Endodermal cell (in vitro differentiated cells): ENCODE measurements at regions not wholly inside any gene's neighbourhood (a gene's known extent, or its start where the extent isn't known, plus 50 kb on each side); places are given as distances from the start of the nearest gene placed in this dataset.
"Not testable (repeated sequence)": the region's sequence is repeated elsewhere in the genome, so short reads cannot be mapped to it uniquely, and the experiment has no call there.

Source experiments
- DNase-seq: peaks from one replicate; pipeline ENCODE4 v3.0.0-alpha.2; 2017
- H3K27ac ChIP-seq: 2 replicates; pipeline ENCODE4 v1.5.1; 2013; ENCODE audit warnings: mild to moderate bottlenecking, low read depth, low read length, moderate library complexity
- H3K27me3 ChIP-seq: 2 replicates; pipeline ENCODE4 v1.6.1; 2013; ENCODE audit warnings: mild to moderate bottlenecking, low read length, moderate library complexity; ENCODE audit not compliant: insufficient read depth, control insufficient read depth, poor library complexity, severe bottlenecking
- H3K36me3 ChIP-seq: 2 replicates; pipeline ENCODE4 v1.7.0; 2013; ENCODE audit warnings: mild to moderate bottlenecking, low read length, moderate library complexity; ENCODE audit not compliant: control insufficient read depth, insufficient read depth
- H3K4me1 ChIP-seq: one replicate; pipeline ENCODE4 v1.7.0; 2013; ENCODE audit warnings: low read length; ENCODE audit not compliant: control insufficient read depth, insufficient read depth
- H3K4me3 ChIP-seq: 2 replicates; pipeline ENCODE4 v1.5.1; 2013; ENCODE audit warnings: mild to moderate bottlenecking, low read length, moderate library complexity
- H3K9ac ChIP-seq: 2 replicates; pipeline ENCODE4 v1.6.1; 2013; ENCODE audit warnings: mild to moderate bottlenecking, low read length, moderate library complexity; ENCODE audit not compliant: poor library complexity, severe bottlenecking; ENCODE audit errors: extremely low read depth
- H3K9me3 ChIP-seq: 2 replicates; pipeline ENCODE4 v1.6.1; 2013; ENCODE audit warnings: mild to moderate bottlenecking, low read length, moderate library complexity; ENCODE audit not compliant: control insufficient read depth
- H3K27ac Mint-ChIP-seq: 2 replicates; pipeline ENCODE4 v1.8.0; 2020; ENCODE audit warnings: mixed read lengths
- H3K27me3 Mint-ChIP-seq: 2 replicates; pipeline ENCODE4 v1.8.0; 2021; ENCODE audit warnings: mild to moderate bottlenecking, mixed read lengths; ENCODE audit not compliant: insufficient read depth
- H3K36me3 Mint-ChIP-seq: 2 replicates; pipeline ENCODE4 v1.8.0; 2020; ENCODE audit warnings: low read depth, mixed read lengths
- H3K4me1 Mint-ChIP-seq: 2 replicates; pipeline ENCODE4 v1.8.0; 2020; ENCODE audit warnings: mixed read lengths
- H3K4me3 Mint-ChIP-seq: 2 replicates; pipeline ENCODE4 v1.8.0; 2020; ENCODE audit warnings: mild to moderate bottlenecking, moderate library complexity, mixed read lengths
- H3K9me3 Mint-ChIP-seq: 2 replicates; pipeline ENCODE4 v1.8.0; 2020; ENCODE audit warnings: mild to moderate bottlenecking, mixed read lengths
- CTCF ChIP-seq: fragments of 200-600 bp; sonication (generic); conservative IDR thresholded peaks from 2 replicates; pipeline ENCODE4 v1.5.0; 2021; ENCODE audit warnings: antibody characterized with exemption, mild to moderate bottlenecking
- WGBS, 2 experiments: methylation state at CpG; one replicate each; pipeline versions ENCODE4 v1.1.5 to v1.1.7; 2013; ENCODE audit warnings: missing lambda C conversion rate in 2 of 2, mixed read lengths in 1 of 2; ENCODE audit not compliant: insufficient coverage in 1 of 2, insufficient read length in 1 of 2; 5-methylcytosine and 5-hydroxymethylcytosine counted together

GRCh38 chr15:96199111-96199510 is 131.4 kb upstream of the NR2F2 start:
- no peak for TF ChIP-seq CTCF
- Histone ChIP-seq H3K4me1 (no peaks in the 10 kb centered on the region), H3K27me3 (no peaks in the 10 kb centered on the region), H3K27ac (no peak overlapping the region), H3K9me3 (peaks cover 7% of the 10 kb centered on the region), H3K9ac (no peak overlapping the region), H3K4me3 (no peak overlapping the region), H3K36me3 (no peaks in the 10 kb centered on the region)
- Mint-ChIP-seq H3K27me3 (no peaks in the 10 kb centered on the region), H3K9me3 (no peaks in the 10 kb centered on the region), H3K4me3 (no peak overlapping the region), H3K4me1 (peaks cover 5% of the 10 kb centered on the region), H3K36me3 (no peaks in the 10 kb centered on the region), H3K27ac (no peak overlapping the region)
- DNase-seq: no peak

GRCh38 chr15:96200357-96200967 is 130.0 kb upstream of the NR2F2 start:
- no peaks in the 10 kb centered on the region for H3K4me1 ChIP-seq
- 92 to 96% methylated on average over 7 to 8 of the region's 9 CpGs for WGBS, 2 experiments
- H3K27me3 ChIP-seq: no peaks in the 10 kb centered on the region
- H3K27ac ChIP-seq: no peak overlapping the region
- H3K4me3 ChIP-seq: no peak overlapping the region
- no peaks in the 10 kb centered on the region for H3K36me3 ChIP-seq
- H3K27ac Mint-ChIP-seq: no peak overlapping the region
- no peaks in the 10 kb centered on the region for H3K36me3 Mint-ChIP-seq
- H3K4me3 Mint-ChIP-seq: no peak overlapping the region
- H3K9me3 Mint-ChIP-seq: peaks cover 10% of the 10 kb centered on the region
- no peak for TF ChIP-seq CTCF
- no peaks in the 10 kb centered on the region for H3K27me3 Mint-ChIP-seq
- peaks cover 5% of the 10 kb centered on the region for H3K4me1 Mint-ChIP-seq
- H3K9ac ChIP-seq: no peak overlapping the region
- peaks cover 7% of the 10 kb centered on the region for H3K9me3 ChIP-seq
- no peak for DNase-seq

GRCh38 chr15:96201696-96202095 is 128.8 kb upstream of the NR2F2 start:
- no peaks in the 10 kb centered on the region for H3K27me3 Mint-ChIP-seq

GRCh38 chr15:96205588-96205987 is 124.9 kb upstream of the NR2F2 start:
- H3K27ac Mint-ChIP-seq: not testable (repeated sequence)
- peaks cover 21% of the 10 kb centered on the region for H3K9me3 Mint-ChIP-seq

More at GRCh38 chr15:96201696-96202095, 128.8 kb upstream of the NR2F2 start:
- no peak for TF ChIP-seq CTCF
- DNase-seq: no peak
- no peak overlapping the region for H3K4me3 Mint-ChIP-seq
- 90 to 100% methylated on average over 2 of the region's 2 CpGs for WGBS, 2 experiments
- H3K9me3 ChIP-seq: peaks cover 3% of the 10 kb centered on the region
- H3K27ac ChIP-seq: no peak overlapping the region
- H3K9me3 Mint-ChIP-seq: peaks cover 18% of the 10 kb centered on the region
- H3K27me3 ChIP-seq: no peaks in the 10 kb centered on the region
- no peak overlapping the region for H3K4me3 ChIP-seq
- H3K9ac ChIP-seq: no peak overlapping the region
- H3K27ac Mint-ChIP-seq: no peak overlapping the region
- H3K36me3 ChIP-seq: no peaks in the 10 kb centered on the region
- no peaks in the 10 kb centered on the region for H3K36me3 Mint-ChIP-seq
- no peaks in the 10 kb centered on the region for H3K4me1 ChIP-seq
- peaks cover 5% of the 10 kb centered on the region for H3K4me1 Mint-ChIP-seq

More at GRCh38 chr15:96205588-96205987, 124.9 kb upstream of the NR2F2 start:
- H3K36me3 ChIP-seq, DNase-seq, H3K27me3 ChIP-seq, H3K4me3 ChIP-seq, H3K27ac ChIP-seq, H3K27me3 Mint-ChIP-seq, H3K4me1 ChIP-seq, H3K9me3 ChIP-seq, H3K4me3 Mint-ChIP-seq, H3K9ac ChIP-seq, H3K36me3 Mint-ChIP-seq, H3K4me1 Mint-ChIP-seq: not testable (repeated sequence)
- WGBS, 2 experiments: no CpG with 5 or more reads among the region's 1 CpG
